Vagina (tissue), 2 donors: ENCODE measurements at regions not wholly inside any gene's neighbourhood (a gene's known extent, or its start where the extent isn't known, plus 50 kb on each side); places are given as distances from the start of the nearest gene placed in this dataset.
"Not testable (repeated sequence)": the region's sequence is repeated elsewhere in the genome, so short reads cannot be mapped to it uniquely, and the experiment has no call there.

Source experiments
- DNase-seq, 2 donors: peaks; one replicate each; pipeline ENCODE4 v3.0.0-alpha.2; 2017; ENCODE audit errors: extremely low spot score in 2 of 2
- H3K27ac ChIP-seq: fragments of 200-600 bp; sonication (generic); one replicate; pipeline ENCODE4 v1.5.1; 2019
- H3K27me3 ChIP-seq: fragments of 200-600 bp; sonication (generic); one replicate; pipeline ENCODE4 v1.5.1; 2019
- H3K36me3 ChIP-seq, 2 donors: fragments of 200-600 bp; sonication (generic); one replicate each; pipeline ENCODE4 v1.5.1; 2017 to 2019
- H3K4me1 ChIP-seq: fragments of 200-600 bp; sonication (generic); one replicate; pipeline ENCODE4 v1.5.1; 2019
- H3K4me3 ChIP-seq, 2 donors: fragments of 200-600 bp; sonication (generic); 1 replicate in 1 of 2; 2 replicates in 1 of 2; pipeline ENCODE4 v1.5.1; 2016 to 2019
- H3K9me3 ChIP-seq: fragments of 200-600 bp; sonication (generic); one replicate; pipeline ENCODE4 v1.5.1; 2019
- CTCF ChIP-seq, 3 experiments: fragments of 450-650 bp in 2 of 3; fragments of 200-600 bp in 1 of 3; sonication (generic) in 1 of 3; IDR thresholded peaks; one replicate each; pipeline ENCODE4 v1.5.1; 2017 to 2019; ENCODE audit warnings: antibody characterized with exemption in 3 of 3, mild to moderate bottlenecking in 2 of 3, moderate library complexity in 2 of 3
- POLR2A ChIP-seq, 2 donors: fragments of 450-650 bp; IDR thresholded peaks; one replicate each; pipeline ENCODE4 v1.6.1; 2017; ENCODE audit warnings: antibody characterized with exemption in 2 of 2, mild to moderate bottlenecking in 2 of 2, moderate library complexity in 2 of 2
- POLR2AphosphoS5 ChIP-seq, 2 donors: sonication (generic); formaldehyde crosslinking; IDR thresholded peaks; one replicate each; pipeline ENCODE4 v1.9.0; 2017; ENCODE audit warnings: antibody characterized with exemption in 2 of 2, mild to moderate bottlenecking in 2 of 2, low read depth in 1 of 2; ENCODE audit not compliant: insufficient read depth in 1 of 2
- intact Hi-C: fragments of 100-400 bp; cut with DNase I; formaldehyde crosslinking; loops from one replicate; pipeline ENCODE4 v1.15.1; 2023

- H3K27me3 ChIP-seq, result no peaks in the 10 kb centered on the region
Observed at GRCh38 chr7:68866200-68866570, 732.1 kb upstream of the AUTS2 start.

GRCh38 chr7:68866721-68867120, 731.6 kb upstream of the AUTS2 start:
- H3K9me3 ChIP-seq, H3K4me1 ChIP-seq, intact Hi-C loops, DNase-seq, H3K36me3 ChIP-seq, H3K4me3 ChIP-seq, H3K27ac ChIP-seq, H3K27me3 ChIP-seq: not testable (repeated sequence)

More at GRCh38 chr7:68866200-68866570, 732.1 kb upstream of the AUTS2 start:
- Histone ChIP-seq H3K4me3 (no peak overlapping the region), H3K36me3 (no peaks in the 10 kb centered on the region), H3K27ac (no peak overlapping the region), H3K9me3 (no peaks in the 10 kb centered on the region), H3K4me1 (no peaks in the 10 kb centered on the region)
- DNase-seq, result no peak
- no peak for TF ChIP-seq CTCF (IDR thresholded peaks at IDR 0.05)
- no peak for TF ChIP-seq POLR2A (IDR thresholded peaks at IDR 0.05)
- TF ChIP-seq POLR2AphosphoS5 (IDR thresholded peaks at IDR 0.05; ENCODE audit: insufficient read depth in 1 of 2, low read depth in 1 of 2), result no peak
- intact Hi-C loops, result no loop called here

- TF ChIP-seq CTCF (IDR thresholded peaks at IDR 0.05), result no peak
- intact Hi-C loops, result no loop called here
- Histone ChIP-seq H3K9me3 (no peaks in the 10 kb centered on the region), H3K36me3 (no peaks in the 10 kb centered on the region), H3K27ac (no peak overlapping the region), H3K4me3 (no peak overlapping the region), H3K4me1 (no peaks in the 10 kb centered on the region), H3K27me3 (no peaks in the 10 kb centered on the region)
- no peak for DNase-seq
Observed at GRCh38 chr7:68868978-68869377, 729.3 kb upstream of the AUTS2 start.

- Histone ChIP-seq H3K9me3 (no peaks in the 10 kb centered on the region), H3K27ac (no peak overlapping the region), H3K27me3 (no peaks in the 10 kb centered on the region), H3K4me1 (no peaks in the 10 kb centered on the region), H3K36me3 (no peaks in the 10 kb centered on the region), H3K4me3 (no peak overlapping the region)
- TF ChIP-seq POLR2AphosphoS5 (IDR thresholded peaks at IDR 0.05; ENCODE audit: insufficient read depth in 1 of 2, low read depth in 1 of 2), result no peak
- DNase-seq, result no peak
- intact Hi-C loops, result loop anchor here (10.0 kb wide), 1 partner anchor 861 kb away; no protein-coding TSS in a partner anchor
Observed at GRCh38 chr7:68873616-68874015, 724.7 kb upstream of the AUTS2 start.

GRCh38 chr7:68875857-68876256, 722.4 kb upstream of the AUTS2 start:
- Histone ChIP-seq H3K9me3 (no peaks in the 10 kb centered on the region), H3K27ac (no peak overlapping the region)
- intact Hi-C loops, result loop anchor here (10.0 kb wide), 1 partner anchor 859 kb away; no protein-coding TSS in a partner anchor

GRCh38 chr7:68887116-68887515, 711.2 kb upstream of the AUTS2 start:
- DNase-seq, H3K4me1 ChIP-seq, H3K9me3 ChIP-seq, H3K27me3 ChIP-seq, H3K4me3 ChIP-seq, intact Hi-C loops, H3K27ac ChIP-seq, H3K36me3 ChIP-seq: not testable (repeated sequence)

More at GRCh38 chr7:68875857-68876256, 722.4 kb upstream of the AUTS2 start:
- TF ChIP-seq POLR2A (IDR thresholded peaks at IDR 0.05), result no peak
- no peak for TF ChIP-seq POLR2AphosphoS5 (IDR thresholded peaks at IDR 0.05; ENCODE audit: insufficient read depth in 1 of 2, low read depth in 1 of 2)
- TF ChIP-seq CTCF (IDR thresholded peaks at IDR 0.05), result no peak
- Histone ChIP-seq H3K4me3 (no peak overlapping the region), H3K36me3 (no peaks in the 10 kb centered on the region), H3K27me3 (no peaks in the 10 kb centered on the region), H3K4me1 (no peaks in the 10 kb centered on the region)
- no peak for DNase-seq

GRCh38 chr7:68888971-68889385, 709.3 kb upstream of the AUTS2 start:
- Histone ChIP-seq H3K36me3 (no peaks in the 10 kb centered on the region), H3K9me3 (no peaks in the 10 kb centered on the region), H3K27ac (no peak overlapping the region), H3K4me1 (no peaks in the 10 kb centered on the region), H3K4me3 (no peak overlapping the region), H3K27me3 (no peaks in the 10 kb centered on the region)
- DNase-seq, result no peak
- intact Hi-C loops, result no loop called here
- TF ChIP-seq CTCF (IDR thresholded peaks at IDR 0.05) (no peak), POLR2AphosphoS5 (IDR thresholded peaks at IDR 0.05; ENCODE audit: insufficient read depth in 1 of 2, low read depth in 1 of 2) (no peak), POLR2A (IDR thresholded peaks at IDR 0.05) (no peak)
